NCI-H2107 treated with DMSO at 0.1 percent for 48 hours (cell line): ENCODE measurements at regions not wholly inside any gene's neighbourhood (a gene's known extent, or its start where the extent isn't known, plus 50 kb on each side); places are given as distances from the start of the nearest gene placed in this dataset.
"Not testable (repeated sequence)": the region's sequence is repeated elsewhere in the genome, so short reads cannot be mapped to it uniquely, and the experiment has no call there.

ENCODE experiments used
- DNase-seq: peaks from one replicate; lab custom pipeline; 2025; ENCODE audit not compliant: unreplicated experiment; lab: John Stamatoyannopoulos, UW

- no peak for DNase-seq
Measured at GRCh38 chr2:120528051-120528692, 182.2 kb downstream of the INHBB start.

DNA sequence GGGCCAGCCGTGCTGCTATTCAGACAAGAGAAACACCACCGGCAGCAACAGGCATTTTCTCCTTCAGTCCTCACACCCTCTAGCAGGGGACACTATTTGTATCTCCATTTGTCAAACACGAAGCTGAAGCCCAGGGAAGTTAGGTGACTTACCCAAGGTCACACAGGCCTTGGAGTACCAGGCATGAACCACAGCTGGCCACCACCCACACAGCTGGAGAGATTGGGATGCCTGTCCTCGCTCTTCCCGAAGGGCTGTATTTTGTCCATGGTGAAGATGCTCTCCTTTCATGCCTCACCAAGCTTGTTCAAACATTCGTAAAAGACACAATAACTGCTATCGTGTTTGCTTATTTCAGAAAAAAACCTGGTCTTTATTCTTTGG lies 182.7 kb downstream of the INHBB start:
- DNase-seq = no peak

GRCh38 chr2:120530781-120531180 lies 184.8 kb downstream of the INHBB start:
- no peak for DNase-seq

- DNase-seq = no peak
Measured at GRCh38 chr2:120531365-120531764, 185.4 kb downstream of the INHBB start.

GRCh38 chr2:120531863-120532600 lies 186.1 kb downstream of the INHBB start:
- DNase-seq = no peak

GRCh38 chr2:120533625-120534024 lies 187.7 kb downstream of the INHBB start:
- no peak for DNase-seq

DNA sequence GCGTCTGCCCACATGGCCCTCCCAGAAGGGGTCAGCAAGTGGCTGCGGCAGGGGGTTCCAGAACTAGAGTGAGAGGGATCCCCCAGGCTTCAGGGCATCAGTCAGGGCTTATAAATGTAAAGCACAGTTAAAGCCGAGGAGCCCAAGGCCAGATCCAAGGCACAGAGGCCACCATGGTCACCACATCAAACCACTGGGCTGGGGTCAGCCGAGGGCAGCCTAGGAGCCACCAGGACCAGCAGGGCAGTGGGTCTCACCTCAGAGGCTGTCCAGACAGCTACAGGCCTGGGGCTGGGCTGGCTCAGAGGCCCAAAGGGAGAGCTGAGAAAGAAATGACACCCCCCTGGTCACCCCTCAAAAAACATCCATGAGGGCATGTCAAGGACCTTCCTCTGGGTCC lies 188.5 kb downstream of the INHBB start:
- no peak for DNase-seq

- DNase-seq = no peak
Measured at GRCh38 chr2:120535081-120535480, 189.1 kb downstream of the INHBB start.

- no peak for DNase-seq
Measured at GRCh38 chr2:120536141-120536540, 190.2 kb downstream of the INHBB start.

- DNase-seq = peak; percentile 19
Measured at GRCh38 chr2:120538691-120539423, 192.9 kb downstream of the INHBB start.

DNA sequence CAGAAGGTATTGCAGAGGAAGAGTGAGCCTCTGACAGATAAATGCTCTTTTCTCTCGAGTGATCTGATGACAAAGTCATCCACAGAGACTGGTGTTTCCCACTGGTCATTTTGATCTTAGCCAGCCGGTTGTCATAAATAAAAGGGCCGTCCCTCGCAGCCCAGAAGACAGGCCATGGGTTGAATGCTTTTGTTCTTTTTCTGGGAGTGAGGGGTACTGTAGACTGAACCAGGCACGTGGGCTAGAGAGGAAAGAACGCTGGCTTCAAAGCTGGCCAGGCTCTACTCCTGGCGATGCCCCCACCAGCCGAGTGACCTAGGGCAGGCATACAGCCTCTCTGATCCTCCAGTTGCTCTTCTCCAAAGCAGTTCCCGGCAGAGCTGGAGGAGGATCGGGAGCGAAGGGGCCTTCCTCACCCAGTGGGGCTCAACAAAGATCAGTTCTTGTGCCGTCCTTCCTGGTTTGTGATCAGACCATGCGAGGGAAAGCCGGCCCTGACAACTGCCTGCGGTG lies 193.5 kb downstream of the INHBB start:
- DNase-seq = no peak

DNA sequence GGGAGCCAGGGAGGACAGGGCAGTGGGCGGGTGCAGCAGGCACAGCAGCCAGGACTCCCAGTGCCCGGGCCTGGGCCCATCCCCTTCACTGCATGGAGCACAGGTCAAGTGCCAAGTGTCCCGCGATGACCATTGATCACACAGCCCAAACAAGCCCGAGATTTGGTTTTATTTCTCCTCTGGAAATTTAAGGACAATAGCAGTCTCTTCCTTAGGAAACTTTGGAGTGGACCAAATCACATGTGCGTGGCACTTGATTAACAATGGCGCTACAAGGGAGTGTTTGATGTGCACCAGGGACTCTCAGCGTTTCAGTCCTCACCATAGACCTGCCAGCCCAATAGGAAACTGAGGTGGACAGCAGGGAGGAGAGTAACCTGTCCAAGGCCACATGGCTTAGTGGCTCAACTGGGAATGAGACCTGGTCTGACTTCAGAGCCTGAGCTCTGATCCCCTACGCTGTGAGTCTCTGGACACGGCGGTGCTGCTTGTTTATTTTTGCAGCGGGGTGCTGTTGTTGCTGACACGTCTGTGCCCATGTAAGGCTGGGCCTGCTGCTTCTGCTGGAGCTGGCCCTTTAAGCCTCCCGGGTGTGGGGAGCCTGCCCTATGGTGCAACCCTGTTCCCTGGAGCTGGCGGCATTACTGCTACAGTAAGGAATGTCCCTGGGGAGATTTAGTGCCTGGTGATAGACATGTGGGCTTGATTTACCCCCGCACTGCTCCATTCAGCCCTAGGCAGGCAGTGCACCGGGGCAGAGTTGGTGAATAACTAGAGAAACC lies 194.2 kb downstream of the INHBB start:
- DNase-seq = peak; percentile 71

GRCh38 chr2:120540719-120541552 lies 194.7 kb upstream of the GLI2 start:
- no peak for DNase-seq

- DNase-seq = no peak
Measured at GRCh38 chr2:120541553-120541932, 194.1 kb upstream of the GLI2 start.

- DNase-seq = no peak
Measured at GRCh38 chr2:120541972-120542670, 193.5 kb upstream of the GLI2 start.

DNA sequence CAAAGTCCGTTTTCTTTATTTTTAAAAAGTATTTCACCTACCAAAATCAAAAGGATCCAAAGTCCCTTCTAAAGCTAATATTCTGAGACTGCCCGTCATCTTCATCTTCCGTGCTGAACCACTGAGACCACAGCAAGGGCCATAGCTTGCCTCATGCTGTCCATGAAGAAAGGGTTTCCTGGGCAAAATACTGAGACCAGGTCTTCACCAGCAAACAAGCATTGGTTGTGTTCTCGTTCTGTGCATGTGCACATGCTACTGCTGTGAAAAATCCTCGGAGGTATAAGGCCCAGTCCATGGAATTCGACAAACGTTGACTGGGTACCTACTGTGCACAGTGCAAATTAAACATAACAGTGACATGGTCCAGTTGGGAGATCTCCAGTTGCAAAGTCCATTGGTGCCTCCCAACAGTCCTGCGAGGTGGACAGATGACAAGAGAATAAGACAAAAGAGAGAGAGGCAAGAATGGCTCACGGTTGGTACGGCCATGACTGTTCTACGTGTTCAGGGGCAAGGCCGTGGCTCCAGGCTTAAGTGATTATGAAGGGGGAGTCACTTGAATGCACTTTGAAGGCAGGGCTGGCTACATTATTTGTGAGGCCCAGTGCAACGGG lies 192.6 kb upstream of the GLI2 start:
- no peak for DNase-seq

- DNase-seq = no peak
Measured at GRCh38 chr2:120543899-120544298, 191.8 kb upstream of the GLI2 start.

GRCh38 chr2:120544522-120544921 lies 191.1 kb upstream of the GLI2 start:
- no peak for DNase-seq

DNA sequence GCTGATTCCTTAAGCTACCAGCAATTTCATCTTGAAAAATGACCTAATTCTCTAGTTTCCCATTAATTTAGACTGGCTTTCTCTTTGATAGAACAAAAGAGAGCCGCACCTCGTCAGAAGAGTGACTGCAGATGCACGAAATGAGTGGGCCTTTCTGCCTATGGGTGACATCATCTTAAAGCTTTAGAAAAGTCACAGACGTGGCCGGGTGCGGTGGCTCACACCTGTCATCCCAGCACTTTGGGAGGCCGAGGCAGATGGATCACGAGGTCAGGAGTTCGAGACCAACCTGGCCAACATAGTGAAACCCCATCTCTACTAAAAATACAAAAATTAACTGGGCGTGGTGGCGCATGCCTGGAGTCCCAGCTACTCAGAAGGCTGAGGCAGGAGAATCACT lies 190.7 kb upstream of the GLI2 start:
- DNase-seq = not testable (repeated sequence)
